HepG2 (cell line): ENCODE measurements at regions not wholly inside any gene's neighbourhood (a gene's known extent, or its start where the extent isn't known, plus 50 kb on each side); places are given as distances from the start of the nearest gene placed in this dataset.

Experiments used
- ATAC-seq: fragments of 200-7000 bp; cut with Tn5 transposase; 3 replicates; pipeline ENCODE4 v1.9.1; 2020; ENCODE audit warnings: mild to moderate bottlenecking, moderate library complexity
- BruUV-seq: library from RNA; stranded (reverse); fragments of 400-500 nt; replicated peaks from 2 replicates; lab custom pipeline; 2021; lab: Mats Ljungman, UMichigan
- CTCF ChIA-PET: fragments of 300-600 bp; formaldehyde crosslinking; extraction: SDS; loops from one replicate; lab custom pipeline; 2021; ENCODE audit warnings: low total read pairs, inconsistent platforms, low intra/inter-chr PET ratio; lab: Yijun Ruan, JAX
- POLR2A ChIA-PET: fragments of 350-600 bp; sonication (Branson Sonifier 250); formaldehyde crosslinking; loops from one replicate; lab custom pipeline; 2020; ENCODE audit warnings: antibody characterized with exemption, inconsistent platforms; lab: Yijun Ruan, JAX
- DNase-seq: peaks from one replicate; pipeline ENCODE4 v3.0.0-alpha.2; 2015; ENCODE audit warnings: low spot score
- FAIRE-seq: peaks from 3 replicates; lab custom pipeline; 2011; peaks lifted over from hg19 to GRCh38; lab: Jason Lieb, UNC
- H2AFZ ChIP-seq: one replicate; pipeline ENCODE4 v1.6.1; 2011; ENCODE audit warnings: low read length, inconsistent platforms
- H3K27ac ChIP-seq: fragments of 300-600 bp; 3 replicates; pipeline ENCODE4 v1.8.0; 2011; ENCODE audit warnings: mixed run types, mild to moderate bottlenecking, mixed read lengths, low read length, inconsistent platforms; ENCODE audit not compliant: insufficient read depth; ENCODE audit errors: extremely low read length
- H3K27me3 ChIP-seq, 2 experiments: fragments of 200-600 bp in 1 of 2; 2 replicates in 1 of 2; 3 replicates in 1 of 2; pipeline versions ENCODE4 v1.6.0 to v1.8.0; 2011; ENCODE audit warnings: low read length in 2 of 2, mild to moderate bottlenecking in 2 of 2, moderate library complexity in 2 of 2, inconsistent platforms in 1 of 2; ENCODE audit not compliant: insufficient read depth in 2 of 2, control insufficient read depth in 1 of 2
- H3K36me3 ChIP-seq, 2 experiments: fragments of 200-600 bp in 1 of 2; replicated peaks in 1 of 2; 2 replicates in 1 of 2; 3 replicates in 1 of 2; pipeline versions ENCODE4 v1.5.1 to v1.8.0; 2011; ENCODE audit warnings: low read length in 2 of 2, inconsistent platforms in 1 of 2; ENCODE audit not compliant: insufficient read depth in 2 of 2, control insufficient read depth in 1 of 2
- H3K4me1 ChIP-seq: 2 replicates; pipeline ENCODE4 v1.5.1; 2012; ENCODE audit warnings: low read length, inconsistent platforms; ENCODE audit not compliant: insufficient read depth
- H3K4me2 ChIP-seq: 2 replicates; pipeline ENCODE4 v1.6.0; 2011; ENCODE audit warnings: low read depth, low read length, inconsistent platforms
- H3K4me3 ChIP-seq, 3 experiments: fragments of 200-600 bp in 1 of 3; sonication (generic), shearing (Covaris generic) in 1 of 3; replicated peaks in 1 of 3; 2 replicates each; pipeline ENCODE4 v1.5.1; 2011 to 2016; ENCODE audit warnings: low read length in 3 of 3, inconsistent platforms in 2 of 3, low read depth in 2 of 3, mild to moderate bottlenecking in 2 of 3, control low read depth in 1 of 3, mixed read lengths in 1 of 3; ENCODE audit not compliant: insufficient read depth in 1 of 3
- H3K79me2 ChIP-seq: one replicate; pipeline ENCODE4 v1.6.1; 2011; ENCODE audit warnings: low read length, inconsistent platforms; ENCODE audit not compliant: insufficient read depth
- H3K9ac ChIP-seq: 2 replicates; pipeline ENCODE4 v1.6.0; 2011; ENCODE audit warnings: mild to moderate bottlenecking, low read depth, low read length, inconsistent platforms; ENCODE audit not compliant: insufficient read depth
- H3K9me3 ChIP-seq: 2 replicates; pipeline ENCODE4 v1.5.1; 2012; ENCODE audit warnings: mild to moderate bottlenecking, low read length
- H4K20me1 ChIP-seq: 2 replicates; pipeline ENCODE4 v1.6.0; 2011; ENCODE audit warnings: inconsistent platforms, mild to moderate bottlenecking, low read length, moderate library complexity; ENCODE audit not compliant: insufficient read depth
- HDAC2 ChIP-seq: sonication (generic); formaldehyde crosslinking; IDR thresholded peaks from 2 replicates; pipeline ENCODE4 v1.4.0; 2020; ENCODE audit warnings: missing genetic modification reagents
- HOXA3 ChIP-seq: sonication (generic); formaldehyde crosslinking; IDR thresholded peaks from 2 replicates; pipeline ENCODE4 v1.5.0; 2020; ENCODE audit warnings: missing genetic modification reagents
- NFIB ChIP-seq: sonication (generic); formaldehyde crosslinking; IDR thresholded peaks from 2 replicates; pipeline ENCODE4 v1.9.0; 2021; ENCODE audit warnings: missing genetic modification reagents, mild to moderate bottlenecking, borderline replicate concordance
- NFKBIZ ChIP-seq: IDR thresholded peaks from 2 replicates; pipeline ENCODE4 v1.6.1; 2018; ENCODE audit warnings: missing genetic modification reagents, missing compliant biosample characterization
- SOX6 ChIP-seq, 2 experiments: fragments of 450-650 bp in 1 of 2; sonication (generic) in 1 of 2; formaldehyde crosslinking in 1 of 2; IDR thresholded peaks; 2 replicates each; pipeline versions ENCODE4 v1.4.0 to v1.6.1; 2017 to 2020; ENCODE audit warnings: antibody characterized with exemption in 1 of 2, mild to moderate bottlenecking in 1 of 2, missing genetic modification reagents in 1 of 2
- U2AF2 ChIP-seq: fragments of 200-400 bp; formaldehyde crosslinking; IDR thresholded peaks from 2 replicates; pipeline ENCODE4 v1.6.1; 2017; ENCODE audit warnings: low read depth, mild to moderate bottlenecking, low read length
- ZNF746 ChIP-seq: sonication (generic); formaldehyde crosslinking; IDR thresholded peaks from 2 replicates; pipeline ENCODE4 v1.8.0; 2022; ENCODE audit warnings: mild to moderate bottlenecking, missing genetic modification reagents
- ZNF772 ChIP-seq: sonication (generic); formaldehyde crosslinking; IDR thresholded peaks from 2 replicates; pipeline ENCODE4 v1.5.0; 2020; ENCODE audit warnings: mild to moderate bottlenecking, missing genetic modification reagents
- ZSCAN30 ChIP-seq: sonication (generic); formaldehyde crosslinking; IDR thresholded peaks from 2 replicates; pipeline ENCODE4 v1.5.0; 2020; ENCODE audit warnings: mild to moderate bottlenecking, missing genetic modification reagents
- WGBS: methylation state at CpG from one replicate; pipeline ENCODE4 v1.1.6; 2017; ENCODE audit warnings: low lambda C conversion rate; 5-methylcytosine and 5-hydroxymethylcytosine counted together
- in situ Hi-C: cut with HindIII; loops from 2 replicates; pipeline ENCODE4 v1.10.0; 2017; ENCODE audit warnings: low pct_unique_long_range_greater_than_20kb; ENCODE audit not compliant: extremely low pct_ligation_motif_present
- intact Hi-C: fragments of 100-400 bp; cut with micrococcal nuclease; formaldehyde crosslinking; loops from one replicate; pipeline ENCODE4 v1.10.0; 2022; ENCODE audit not compliant: unreplicated experiment
- TF ChIP-seq, protein P1 (sequence below): sonication (generic); formaldehyde crosslinking; conservative IDR thresholded peaks from 2 replicates; pipeline ENCODE4 v1.8.0; 2022; ENCODE audit warnings: mild to moderate bottlenecking, moderate library complexity, missing genetic modification reagents
- TF ChIP-seq, protein P2 (sequence below): sonication (generic); formaldehyde crosslinking; IDR thresholded peaks from 2 replicates; pipeline ENCODE4 v1.4.0; 2020; ENCODE audit warnings: mild to moderate bottlenecking, low read depth, missing genetic modification reagents
- TF ChIP-seq, protein P3 (sequence below): sonication (generic); formaldehyde crosslinking; IDR thresholded peaks from 2 replicates; pipeline ENCODE4 v1.4.0; 2020; ENCODE audit warnings: missing genetic modification reagents, borderline replicate concordance
- TF ChIP-seq, protein P4 (sequence below): sonication (generic); formaldehyde crosslinking; IDR thresholded peaks from 2 replicates; pipeline ENCODE4 v1.4.0; 2020; ENCODE audit warnings: missing genetic modification reagents, mild to moderate bottlenecking, borderline replicate concordance
- TF ChIP-seq, protein P5 (sequence below): IDR thresholded peaks from 2 replicates; pipeline ENCODE4 v1.6.1; 2016; ENCODE audit warnings: mild to moderate bottlenecking, missing biosample characterization, missing genetic modification reagents

DNA sequence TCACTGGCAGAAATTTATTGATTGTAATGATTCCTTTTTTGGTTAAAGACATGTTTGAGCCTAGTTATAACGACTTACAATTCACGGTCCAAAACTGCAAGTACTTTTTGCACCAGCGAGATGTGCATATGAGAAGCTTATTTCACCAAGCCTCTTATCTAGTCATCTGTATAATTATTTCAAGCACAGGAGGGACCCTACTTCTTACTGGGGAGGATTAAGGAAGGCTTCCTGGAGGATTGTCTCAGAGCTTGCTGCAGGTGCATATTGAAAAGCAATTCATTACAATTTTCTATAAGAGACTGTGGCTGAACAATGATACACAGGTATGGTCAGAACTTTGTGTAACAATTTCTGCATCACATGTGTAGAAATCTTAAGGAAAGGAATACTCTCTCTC lies 152.9 kb downstream of the CAND1 start:
- ChIA-PET CTCF (no interaction called here), POLR2A (no interaction called here)
- no peak overlapping the region for H3K4me3 ChIP-seq
- H3K4me2 ChIP-seq, result no peak overlapping the region
- ATAC-seq, result no peak
- H2AFZ ChIP-seq, result no peak overlapping the region
- H4K20me1 ChIP-seq, result no peaks in the 10 kb centered on the region
- H3K36me3 ChIP-seq, result no peaks in the 10 kb centered on the region
- H3K9me3 ChIP-seq, result no peaks in the 10 kb centered on the region
- no peak overlapping the region for H3K9ac ChIP-seq
- BruUV-seq, result no TSS peak
- no peak overlapping the region for H3K27ac ChIP-seq
- DNase-seq, result no peak
- no peaks in the 10 kb centered on the region for H3K79me2 ChIP-seq
- WGBS, result 28% methylated on average over 3 of the region's 3 CpGs
- intact Hi-C loops, result no loop called here
- H3K4me1 ChIP-seq, result peaks cover 19% of the 10 kb centered on the region
- in situ Hi-C loops, result no loop called here
- no peak for FAIRE-seq
- no peaks in the 10 kb centered on the region for H3K27me3 ChIP-seq
- TF ChIP-seq, protein P1, sequence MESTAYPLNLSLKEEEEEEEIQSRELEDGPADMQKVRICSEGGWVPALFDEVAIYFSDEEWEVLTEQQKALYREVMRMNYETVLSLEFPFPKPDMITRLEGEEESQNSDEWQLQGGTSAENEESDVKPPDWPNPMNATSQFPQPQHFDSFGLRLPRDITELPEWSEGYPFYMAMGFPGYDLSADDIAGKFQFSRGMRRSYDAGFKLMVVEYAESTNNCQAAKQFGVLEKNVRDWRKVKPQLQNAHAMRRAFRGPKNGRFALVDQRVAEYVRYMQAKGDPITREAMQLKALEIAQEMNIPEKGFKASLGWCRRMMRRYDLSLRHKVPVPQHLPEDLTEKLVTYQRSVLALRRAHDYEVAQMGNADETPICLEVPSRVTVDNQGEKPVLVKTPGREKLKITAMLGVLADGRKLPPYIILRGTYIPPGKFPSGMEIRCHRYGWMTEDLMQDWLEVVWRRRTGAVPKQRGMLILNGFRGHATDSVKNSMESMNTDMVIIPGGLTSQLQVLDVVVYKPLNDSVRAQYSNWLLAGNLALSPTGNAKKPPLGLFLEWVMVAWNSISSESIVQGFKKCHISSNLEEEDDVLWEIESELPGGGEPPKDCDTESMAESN, result no peak
- TF ChIP-seq HDAC2 (no peak), ZSCAN30 (no peak), SOX6 (IDR thresholded peaks at IDR 0.05) (no peak), SOX6 (CRISPR knock-in tag; IDR thresholded peaks at IDR 0.05) (no peak), HOXA3 (CRISPR knock-in tag) (no peak), ZNF772 (CRISPR knock-in tag) (no peak), U2AF2 (no peak), NFKBIZ (CRISPR knock-in tag) (no peak), NFIB (no peak), ZNF746 (CRISPR knock-in tag) (no peak)
- TF ChIP-seq, protein P2, sequence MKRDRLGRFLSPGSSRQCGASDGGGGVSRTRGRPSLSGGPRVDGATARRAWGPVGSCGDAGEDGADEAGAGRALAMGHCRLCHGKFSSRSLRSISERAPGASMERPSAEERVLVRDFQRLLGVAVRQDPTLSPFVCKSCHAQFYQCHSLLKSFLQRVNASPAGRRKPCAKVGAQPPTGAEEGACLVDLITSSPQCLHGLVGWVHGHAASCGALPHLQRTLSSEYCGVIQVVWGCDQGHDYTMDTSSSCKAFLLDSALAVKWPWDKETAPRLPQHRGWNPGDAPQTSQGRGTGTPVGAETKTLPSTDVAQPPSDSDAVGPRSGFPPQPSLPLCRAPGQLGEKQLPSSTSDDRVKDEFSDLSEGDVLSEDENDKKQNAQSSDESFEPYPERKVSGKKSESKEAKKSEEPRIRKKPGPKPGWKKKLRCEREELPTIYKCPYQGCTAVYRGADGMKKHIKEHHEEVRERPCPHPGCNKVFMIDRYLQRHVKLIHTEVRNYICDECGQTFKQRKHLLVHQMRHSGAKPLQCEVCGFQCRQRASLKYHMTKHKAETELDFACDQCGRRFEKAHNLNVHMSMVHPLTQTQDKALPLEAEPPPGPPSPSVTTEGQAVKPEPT (CRISPR knock-in tag), result no peak
- TF ChIP-seq, protein P3, sequence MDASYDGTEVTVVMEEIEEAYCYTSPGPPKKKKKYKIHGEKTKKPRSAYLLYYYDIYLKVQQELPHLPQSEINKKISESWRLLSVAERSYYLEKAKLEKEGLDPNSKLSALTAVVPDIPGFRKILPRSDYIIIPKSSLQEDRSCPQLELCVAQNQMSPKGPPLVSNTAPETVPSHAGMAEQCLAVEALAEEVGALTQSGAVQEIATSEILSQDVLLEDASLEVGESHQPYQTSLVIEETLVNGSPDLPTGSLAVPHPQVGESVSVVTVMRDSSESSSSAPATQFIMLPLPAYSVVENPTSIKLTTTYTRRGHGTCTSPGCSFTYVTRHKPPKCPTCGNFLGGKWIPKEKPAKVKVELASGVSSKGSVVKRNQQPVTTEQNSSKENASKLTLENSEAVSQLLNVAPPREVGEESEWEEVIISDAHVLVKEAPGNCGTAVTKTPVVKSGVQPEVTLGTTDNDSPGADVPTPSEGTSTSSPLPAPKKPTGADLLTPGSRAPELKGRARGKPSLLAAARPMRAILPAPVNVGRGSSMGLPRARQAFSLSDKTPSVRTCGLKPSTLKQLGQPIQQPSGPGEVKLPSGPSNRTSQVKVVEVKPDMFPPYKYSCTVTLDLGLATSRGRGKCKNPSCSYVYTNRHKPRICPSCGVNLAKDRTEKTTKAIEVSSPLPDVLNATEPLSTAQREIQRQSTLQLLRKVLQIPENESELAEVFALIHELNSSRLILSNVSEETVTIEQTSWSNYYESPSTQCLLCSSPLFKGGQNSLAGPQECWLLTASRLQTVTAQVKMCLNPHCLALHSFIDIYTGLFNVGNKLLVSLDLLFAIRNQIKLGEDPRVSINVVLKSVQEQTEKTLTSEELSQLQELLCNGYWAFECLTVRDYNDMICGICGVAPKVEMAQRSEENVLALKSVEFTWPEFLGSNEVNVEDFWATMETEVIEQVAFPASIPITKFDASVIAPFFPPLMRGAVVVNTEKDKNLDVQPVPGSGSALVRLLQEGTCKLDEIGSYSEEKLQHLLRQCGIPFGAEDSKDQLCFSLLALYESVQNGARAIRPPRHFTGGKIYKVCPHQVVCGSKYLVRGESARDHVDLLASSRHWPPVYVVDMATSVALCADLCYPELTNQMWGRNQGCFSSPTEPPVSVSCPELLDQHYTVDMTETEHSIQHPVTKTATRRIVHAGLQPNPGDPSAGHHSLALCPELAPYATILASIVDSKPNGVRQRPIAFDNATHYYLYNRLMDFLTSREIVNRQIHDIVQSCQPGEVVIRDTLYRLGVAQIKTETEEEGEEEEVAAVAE, result no peak
- TF ChIP-seq, protein P4, sequence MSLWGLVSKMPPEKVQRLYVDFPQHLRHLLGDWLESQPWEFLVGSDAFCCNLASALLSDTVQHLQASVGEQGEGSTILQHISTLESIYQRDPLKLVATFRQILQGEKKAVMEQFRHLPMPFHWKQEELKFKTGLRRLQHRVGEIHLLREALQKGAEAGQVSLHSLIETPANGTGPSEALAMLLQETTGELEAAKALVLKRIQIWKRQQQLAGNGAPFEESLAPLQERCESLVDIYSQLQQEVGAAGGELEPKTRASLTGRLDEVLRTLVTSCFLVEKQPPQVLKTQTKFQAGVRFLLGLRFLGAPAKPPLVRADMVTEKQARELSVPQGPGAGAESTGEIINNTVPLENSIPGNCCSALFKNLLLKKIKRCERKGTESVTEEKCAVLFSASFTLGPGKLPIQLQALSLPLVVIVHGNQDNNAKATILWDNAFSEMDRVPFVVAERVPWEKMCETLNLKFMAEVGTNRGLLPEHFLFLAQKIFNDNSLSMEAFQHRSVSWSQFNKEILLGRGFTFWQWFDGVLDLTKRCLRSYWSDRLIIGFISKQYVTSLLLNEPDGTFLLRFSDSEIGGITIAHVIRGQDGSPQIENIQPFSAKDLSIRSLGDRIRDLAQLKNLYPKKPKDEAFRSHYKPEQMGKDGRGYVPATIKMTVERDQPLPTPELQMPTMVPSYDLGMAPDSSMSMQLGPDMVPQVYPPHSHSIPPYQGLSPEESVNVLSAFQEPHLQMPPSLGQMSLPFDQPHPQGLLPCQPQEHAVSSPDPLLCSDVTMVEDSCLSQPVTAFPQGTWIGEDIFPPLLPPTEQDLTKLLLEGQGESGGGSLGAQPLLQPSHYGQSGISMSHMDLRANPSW (CRISPR knock-in tag), result no peak
- TF ChIP-seq, protein P5, sequence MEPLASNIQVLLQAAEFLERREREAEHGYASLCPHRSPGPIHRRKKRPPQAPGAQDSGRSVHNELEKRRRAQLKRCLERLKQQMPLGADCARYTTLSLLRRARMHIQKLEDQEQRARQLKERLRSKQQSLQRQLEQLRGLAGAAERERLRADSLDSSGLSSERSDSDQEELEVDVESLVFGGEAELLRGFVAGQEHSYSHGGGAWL, result no peak
